ENCODE measurements at regions not wholly inside any gene's neighbourhood (a gene's known extent, or its start where the extent isn't known, plus 50 kb on each side); places are given as distances from the start of the nearest gene placed in this dataset.
A peak's percentile ranks its signal among the peaks of the same experiment; 100 is the strongest.

DNA sequence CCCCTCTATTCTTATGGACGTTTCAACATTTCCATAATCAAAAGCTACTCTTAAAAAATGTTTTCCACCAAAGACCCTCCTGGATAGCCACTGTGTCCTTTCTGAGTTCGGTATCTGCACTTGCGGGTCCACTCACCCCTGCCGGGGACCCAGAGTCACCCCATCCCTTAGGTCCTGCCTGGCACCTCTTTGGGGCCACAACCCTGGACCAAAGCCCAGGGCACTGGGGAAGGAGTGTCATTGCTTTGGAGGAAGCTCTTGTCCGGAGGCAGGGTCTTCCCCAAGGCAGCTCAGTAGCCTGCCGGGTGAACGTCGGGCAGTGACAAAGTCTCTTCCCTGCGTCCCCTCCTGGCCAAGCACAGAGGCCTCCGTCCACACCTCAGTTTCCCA lies 129.6 kb downstream of the RFLNA start:
- no peak for DNase-seq (ENCODE audit: low read depth)
- TF ChIP-seq, protein P1, sequence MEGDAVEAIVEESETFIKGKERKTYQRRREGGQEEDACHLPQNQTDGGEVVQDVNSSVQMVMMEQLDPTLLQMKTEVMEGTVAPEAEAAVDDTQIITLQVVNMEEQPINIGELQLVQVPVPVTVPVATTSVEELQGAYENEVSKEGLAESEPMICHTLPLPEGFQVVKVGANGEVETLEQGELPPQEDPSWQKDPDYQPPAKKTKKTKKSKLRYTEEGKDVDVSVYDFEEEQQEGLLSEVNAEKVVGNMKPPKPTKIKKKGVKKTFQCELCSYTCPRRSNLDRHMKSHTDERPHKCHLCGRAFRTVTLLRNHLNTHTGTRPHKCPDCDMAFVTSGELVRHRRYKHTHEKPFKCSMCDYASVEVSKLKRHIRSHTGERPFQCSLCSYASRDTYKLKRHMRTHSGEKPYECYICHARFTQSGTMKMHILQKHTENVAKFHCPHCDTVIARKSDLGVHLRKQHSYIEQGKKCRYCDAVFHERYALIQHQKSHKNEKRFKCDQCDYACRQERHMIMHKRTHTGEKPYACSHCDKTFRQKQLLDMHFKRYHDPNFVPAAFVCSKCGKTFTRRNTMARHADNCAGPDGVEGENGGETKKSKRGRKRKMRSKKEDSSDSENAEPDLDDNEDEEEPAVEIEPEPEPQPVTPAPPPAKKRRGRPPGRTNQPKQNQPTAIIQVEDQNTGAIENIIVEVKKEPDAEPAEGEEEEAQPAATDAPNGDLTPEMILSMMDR (IDR thresholded peaks at IDR 0.05; ENCODE audit: insufficient read depth, low read length, poor library complexity, severe bottlenecking): no peak
- peaks cover 14% of the 10 kb centered on the region for H3K36me3 ChIP-seq (ENCODE audit: control insufficient read depth, insufficient read depth, low read length)

GRCh38 chr12:124423761-124424515 lies 129.0 kb downstream of the RFLNA start:
- TF ChIP-seq, protein P1 (IDR thresholded peaks at IDR 0.05; ENCODE audit: insufficient read depth, low read length, poor library complexity, severe bottlenecking): no peak
- H3K36me3 ChIP-seq (ENCODE audit: control insufficient read depth, insufficient read depth, low read length): peaks cover 14% of the 10 kb centered on the region
- H3K4me3 ChIP-seq (ENCODE audit: low read depth, low read length): no peak overlapping the region
- DNase-seq (ENCODE audit: low read depth): no peak
- no peaks in the 10 kb centered on the region for H3K27me3 ChIP-seq (ENCODE audit: control insufficient read depth, insufficient read depth, low read length)

More for the DNA sequence above, 129.6 kb downstream of the RFLNA start:
- Histone ChIP-seq H3K4me3 (ENCODE audit: low read depth, low read length) (no peak overlapping the region), H3K27me3 (ENCODE audit: control insufficient read depth, insufficient read depth, low read length) (no peaks in the 10 kb centered on the region)

- peak; percentile 56 for DNase-seq (ENCODE audit: low read depth)
- Histone ChIP-seq H3K4me3 (ENCODE audit: low read depth, low read length) (no peak overlapping the region), H3K36me3 (ENCODE audit: control insufficient read depth, insufficient read depth, low read length) (peaks cover 14% of the 10 kb centered on the region), H3K27me3 (ENCODE audit: control insufficient read depth, insufficient read depth, low read length) (no peaks in the 10 kb centered on the region)
- TF ChIP-seq, protein P1 (IDR thresholded peaks at IDR 0.05; ENCODE audit: insufficient read depth, low read length, poor library complexity, severe bottlenecking): no peak
Observed at GRCh38 chr12:124422570-124423523, 128.0 kb downstream of the RFLNA start.

- Histone ChIP-seq H3K36me3 (ENCODE audit: control insufficient read depth, insufficient read depth, low read length) (peaks cover 14% of the 10 kb centered on the region), H3K27me3 (ENCODE audit: control insufficient read depth, insufficient read depth, low read length) (no peaks in the 10 kb centered on the region), H3K4me3 (ENCODE audit: low read depth, low read length) (no peak overlapping the region)
- no peak for DNase-seq (ENCODE audit: low read depth)
- TF ChIP-seq, protein P1 (IDR thresholded peaks at IDR 0.05; ENCODE audit: insufficient read depth, low read length, poor library complexity, severe bottlenecking): no peak
Observed at GRCh38 chr12:124422142-124422569, 127.3 kb downstream of the RFLNA start.

DNA sequence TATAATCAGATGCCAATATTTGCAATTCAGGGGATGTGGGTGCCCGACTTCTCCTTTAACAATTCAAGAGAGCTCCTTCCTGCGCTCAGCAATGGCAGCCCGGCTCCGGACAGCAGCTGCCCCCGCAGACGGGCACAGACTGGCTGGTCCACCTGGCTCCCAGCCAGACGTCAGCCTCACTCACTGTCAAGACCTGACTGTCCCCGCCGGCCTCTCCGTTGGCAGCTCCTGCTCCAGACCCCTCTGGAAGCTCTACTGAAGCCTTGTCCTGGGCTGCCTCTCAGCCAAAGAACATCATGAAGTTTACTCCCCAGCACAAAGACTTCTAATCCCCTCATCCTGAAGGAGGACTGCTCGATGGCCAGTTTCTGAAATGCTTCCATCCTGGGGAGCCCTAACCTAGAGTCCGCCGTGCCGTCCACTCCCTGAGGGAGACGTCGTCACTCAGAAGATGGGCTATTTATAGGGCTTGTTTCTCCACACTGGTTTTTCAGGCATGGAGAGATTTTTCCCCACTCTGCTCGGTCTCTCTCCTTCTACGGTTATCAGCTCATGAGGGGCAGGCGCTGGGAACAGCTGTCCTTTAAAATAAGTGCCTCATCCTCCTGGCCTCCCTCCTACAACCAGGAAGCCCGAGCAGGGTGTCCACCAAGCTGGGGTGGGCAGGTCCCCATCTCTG lies 126.2 kb downstream of the RFLNA start:
- no peak for DNase-seq (ENCODE audit: low read depth)
- TF ChIP-seq, protein P1 (IDR thresholded peaks at IDR 0.05; ENCODE audit: insufficient read depth, low read length, poor library complexity, severe bottlenecking): no peak
- H3K27me3 ChIP-seq (ENCODE audit: control insufficient read depth, insufficient read depth, low read length): no peaks in the 10 kb centered on the region
- peaks cover 11% of the 10 kb centered on the region for H3K36me3 ChIP-seq (ENCODE audit: control insufficient read depth, insufficient read depth, low read length)
- H3K4me3 ChIP-seq (ENCODE audit: low read depth, low read length): no peak overlapping the region

Measured in kidney epithelial cell (primary cell).